H1 (cell line): ENCODE measurements at regions not wholly inside any gene's neighbourhood (a gene's known extent, or its start where the extent isn't known, plus 50 kb on each side); places are given as distances from the start of the nearest gene placed in this dataset.

Experiments
- CTCF ChIA-PET: fragments of 300-600 bp; sonication (Branson Sonifier 250); formaldehyde crosslinking; loops from one replicate; lab custom pipeline; 2021; ENCODE audit not compliant: partially characterized antibody; lab: Charles Lee
- POLR2A ChIA-PET: fragments of 300-600 bp; sonication (Branson Sonifier 250); formaldehyde crosslinking; loops from one replicate; lab custom pipeline; 2021; ENCODE audit warnings: inconsistent platforms; ENCODE audit not compliant: partially characterized antibody; lab: Charles Lee
- DNase-seq, 2 experiments: peaks; one replicate each; pipeline versions ENCODE4 v3.0.0 to v3.0.0-alpha.2; 2010 to 2022; ENCODE audit warnings: low spot score in 2 of 2, low read depth in 1 of 2, mixed read lengths in 1 of 2
- FAIRE-seq: peaks from 2 replicates; lab custom pipeline; 2011; peaks lifted over from hg19 to GRCh38; lab: Jason Lieb, UNC
- H2AFZ ChIP-seq: 2 replicates; pipeline ENCODE4 v1.8.1; 2012; ENCODE audit warnings: low read length, inconsistent platforms
- H2AK5ac ChIP-seq: 2 replicates; pipeline ENCODE4 v1.6.1; 2013; ENCODE audit warnings: low read depth, low read length
- H2BK120ac ChIP-seq: replicated peaks from 2 replicates; pipeline ENCODE3; 2013; ENCODE audit warnings: low read depth, low read length, inconsistent platforms
- H2BK12ac ChIP-seq: 2 replicates; pipeline ENCODE4 v1.6.1; 2013; ENCODE audit warnings: low read depth, low read length
- H2BK15ac ChIP-seq: 2 replicates; pipeline ENCODE4 v1.6.1; 2013; ENCODE audit warnings: low read length
- H2BK20ac ChIP-seq: 2 replicates; pipeline ENCODE4 v1.6.1; 2013; ENCODE audit warnings: low read length
- H2BK5ac ChIP-seq: 2 replicates; pipeline ENCODE4 v1.6.1; 2013; ENCODE audit warnings: low read depth, low read length
- H3K14ac ChIP-seq: 2 replicates; pipeline ENCODE4 v1.6.1; 2013; ENCODE audit warnings: inconsistent platforms; ENCODE audit not compliant: insufficient read length
- H3K18ac ChIP-seq: 2 replicates; pipeline ENCODE4 v1.6.1; 2013; ENCODE audit warnings: low read length; ENCODE audit errors: extremely low read depth
- H3K23ac ChIP-seq: 2 replicates; pipeline ENCODE4 v1.6.1; 2013; ENCODE audit warnings: inconsistent platforms; ENCODE audit not compliant: insufficient read length
- H3K23me2 ChIP-seq: 2 replicates; pipeline ENCODE4 v1.6.1; 2013; ENCODE audit warnings: low read depth, low read length
- H3K27ac ChIP-seq: 2 replicates; pipeline ENCODE4 v1.6.1; 2011; ENCODE audit warnings: low read depth, low read length, inconsistent platforms
- H3K27me3 ChIP-seq, 4 experiments: replicated peaks in 1 of 4; 1 replicate in 1 of 4; 2 replicates in 3 of 4; pipeline versions ENCODE4 v1.6.1 to v1.8.1; 2011 to 2013; ENCODE audit warnings: low read length in 3 of 4, mild to moderate bottlenecking in 3 of 4, inconsistent platforms in 2 of 4, mixed read lengths in 2 of 4, moderate library complexity in 1 of 4; ENCODE audit not compliant: control insufficient read depth in 3 of 4, insufficient read depth in 3 of 4; ENCODE audit errors: extremely low read depth in 1 of 4
- H3K36me3 ChIP-seq, 4 experiments: 2 replicates each; pipeline versions ENCODE4 v1.6.1 to v1.8.1; 2011 to 2013; ENCODE audit warnings: mild to moderate bottlenecking in 4 of 4, low read length in 3 of 4, moderate library complexity in 2 of 4, control low read depth in 1 of 4, inconsistent platforms in 1 of 4; ENCODE audit not compliant: insufficient read depth in 4 of 4, control insufficient read depth in 2 of 4
- H3K4ac ChIP-seq: replicated peaks from 2 replicates; pipeline ENCODE3; 2013; ENCODE audit warnings: low read length, low read depth, mixed read lengths, inconsistent platforms; ENCODE audit not compliant: insufficient read length
- H3K4me1 ChIP-seq, 4 experiments: replicated peaks in 1 of 4; 1 replicate in 1 of 4; 2 replicates in 3 of 4; pipeline versions ENCODE4 v1.6.1 to v1.8.1; 2011 to 2013; ENCODE audit warnings: low read length in 3 of 4, inconsistent platforms in 2 of 4, mixed read lengths in 1 of 4; ENCODE audit not compliant: insufficient read depth in 4 of 4, control insufficient read depth in 3 of 4
- H3K4me2 ChIP-seq, 2 experiments: 2 replicates each; pipeline versions ENCODE4 v1.6.1 to v1.8.1; 2011 to 2013; ENCODE audit warnings: low read depth in 2 of 2, low read length in 2 of 2, control low read depth in 1 of 2, inconsistent platforms in 1 of 2, mild to moderate bottlenecking in 1 of 2; ENCODE audit not compliant: insufficient read depth in 1 of 2
- H3K4me3 ChIP-seq, 4 experiments: fragments of 200-600, 300-600 bp in 1 of 4; sonication (generic), shearing (Covaris generic), sonication (Bioruptor Twin) in 1 of 4; 2 replicates each; pipeline versions ENCODE4 v1.5.1 to v1.8.1; 2011 to 2016; ENCODE audit warnings: low read length in 4 of 4, low read depth in 3 of 4, control low read depth in 2 of 4, inconsistent platforms in 2 of 4, mild to moderate bottlenecking in 2 of 4, mixed read lengths in 1 of 4, moderate library complexity in 1 of 4; ENCODE audit not compliant: insufficient read depth in 2 of 4; ENCODE audit errors: extremely low read depth in 1 of 4
- H3K56ac ChIP-seq: replicated peaks from 2 replicates; pipeline ENCODE3; 2013; ENCODE audit warnings: low read depth, mild to moderate bottlenecking, mixed read lengths, low read length, inconsistent platforms; ENCODE audit not compliant: insufficient read length
- H3K79me1 ChIP-seq: 2 replicates; pipeline ENCODE4 v1.6.1; 2013; ENCODE audit warnings: low read depth, low read length, control low read depth
- H3K79me2 ChIP-seq, 2 experiments: 2 replicates each; pipeline versions ENCODE4 v1.6.1 to v1.8.1; 2012 to 2013; ENCODE audit warnings: low read length in 2 of 2, mild to moderate bottlenecking in 2 of 2, inconsistent platforms in 1 of 2; ENCODE audit not compliant: insufficient read depth in 2 of 2, control insufficient read depth in 1 of 2
- H3K9ac ChIP-seq, 4 experiments: replicated peaks in 1 of 4; 1 replicate in 1 of 4; 2 replicates in 3 of 4; pipeline versions ENCODE4 v1.6.1 to v1.8.1; 2011 to 2013; ENCODE audit warnings: low read depth in 3 of 4, low read length in 3 of 4, control low read depth in 2 of 4, mild to moderate bottlenecking in 2 of 4, moderate library complexity in 2 of 4, inconsistent platforms in 1 of 4; ENCODE audit errors: extremely low read depth in 1 of 4
- H3K9me3 ChIP-seq, 2 experiments: 2 replicates each; pipeline versions ENCODE4 v1.6.1 to v1.8.1; 2012 to 2013; ENCODE audit warnings: mild to moderate bottlenecking in 2 of 2, moderate library complexity in 2 of 2, control low read depth in 1 of 2, inconsistent platforms in 1 of 2, low read depth in 1 of 2, low read length in 1 of 2, mixed read lengths in 1 of 2; ENCODE audit not compliant: insufficient read depth in 2 of 2
- H4K20me1 ChIP-seq, 2 experiments: replicated peaks in 1 of 2; 2 replicates each; pipeline versions ENCODE3 to v1.8.1; 2011 to 2013; ENCODE audit warnings: inconsistent platforms in 2 of 2, low read length in 2 of 2, mild to moderate bottlenecking in 1 of 2; ENCODE audit not compliant: insufficient read depth in 2 of 2, control insufficient read depth in 1 of 2
- H4K5ac ChIP-seq: 2 replicates; pipeline ENCODE4 v1.6.1; 2013; ENCODE audit warnings: low read length, low read depth, mixed read lengths, inconsistent platforms; ENCODE audit not compliant: insufficient read length
- H4K8ac ChIP-seq: 2 replicates; pipeline ENCODE4 v1.8.0; 2013; ENCODE audit warnings: mild to moderate bottlenecking, moderate library complexity, low read length, inconsistent platforms; ENCODE audit not compliant: insufficient read depth; ENCODE audit errors: extremely low read depth
- H4K91ac ChIP-seq: replicated peaks from 2 replicates; pipeline ENCODE3; 2013; ENCODE audit warnings: low read length, mixed read lengths, inconsistent platforms; ENCODE audit not compliant: insufficient read length
- EGR1 ChIP-seq: IDR thresholded peaks from 2 replicates; pipeline ENCODE4 v1.6.1; 2011; ENCODE audit warnings: low read depth, low read length, borderline replicate concordance
- EP300 ChIP-seq, 2 experiments: IDR thresholded peaks; 1 replicate in 1 of 2; 2 replicates in 1 of 2; pipeline ENCODE4 v1.6.1; 2011 to 2012; ENCODE audit warnings: low read depth in 2 of 2, low read length in 2 of 2, mild to moderate bottlenecking in 2 of 2, borderline replicate concordance in 1 of 2, inconsistent platforms in 1 of 2, moderate library complexity in 1 of 2
- KDM1A ChIP-seq: fragments of 200-600, 300-600 bp; sonication (generic); IDR thresholded peaks from 2 replicates; pipeline ENCODE4 v1.7.1; 2016; ENCODE audit warnings: mild to moderate bottlenecking, low read length, borderline replicate concordance
- KDM4A ChIP-seq: IDR thresholded peaks from one replicate; pipeline ENCODE4 v1.7.1; 2012; ENCODE audit warnings: low read depth, mild to moderate bottlenecking, moderate library complexity, low read length, inconsistent platforms; ENCODE audit not compliant: severe bottlenecking
- SAP30 ChIP-seq: fragments of 300-600 bp; sonication (generic); IDR thresholded peaks from 2 replicates; pipeline ENCODE4 v1.7.1; 2012; ENCODE audit warnings: low read length, moderate library complexity, mild to moderate bottlenecking, inconsistent platforms; ENCODE audit not compliant: insufficient read depth, insufficient replicate concordance
- SP2 ChIP-seq: IDR thresholded peaks from 2 replicates; pipeline ENCODE4 v1.6.1; 2012; ENCODE audit warnings: mild to moderate bottlenecking, low read length, inconsistent platforms
- SP4 ChIP-seq: IDR thresholded peaks from 2 replicates; pipeline ENCODE4 v1.6.1; 2012; ENCODE audit warnings: low read length, inconsistent platforms
- SUZ12 ChIP-seq: fragments of 200-600 bp; sonication (generic); IDR thresholded peaks from 2 replicates; pipeline ENCODE4 v1.6.1; 2012; ENCODE audit warnings: mild to moderate bottlenecking, inconsistent platforms, low read length, moderate library complexity, mixed read lengths
- TBP ChIP-seq: IDR thresholded peaks from 2 replicates; pipeline ENCODE4 v1.6.1; 2011; ENCODE audit warnings: low read depth, low read length, improper control_type of control experiment
- YY1 ChIP-seq: IDR thresholded peaks from 2 replicates; pipeline ENCODE4 v1.6.1; 2011; ENCODE audit warnings: low read depth, mild to moderate bottlenecking, low read length
- ZNF274 ChIP-seq: IDR thresholded peaks from 2 replicates; pipeline ENCODE4 v1.7.0; 2012; ENCODE audit warnings: low read length, borderline replicate concordance; ENCODE audit errors: extremely low read depth

- Histone ChIP-seq H3K23ac (no peak overlapping the region), H3K79me2 (no peaks in the 10 kb centered on the region), H3K14ac (no peak overlapping the region), H3K27me3 (no peaks in the 10 kb centered on the region; a peak in 1 of 7 replicates), H3K36me3 (no peaks in the 10 kb centered on the region), H2AFZ (no peak overlapping the region), H3K4me2 (no peak overlapping the region), H2BK120ac (no peak overlapping the region), H4K5ac (no peak overlapping the region), H4K20me1 (no peaks in the 10 kb centered on the region), H2AK5ac (no peak overlapping the region), H4K91ac (no peak overlapping the region), H3K27ac (no peak overlapping the region), H2BK12ac (no peak overlapping the region), H2BK15ac (no peak overlapping the region), H3K18ac (no peak overlapping the region), H3K9ac (no peak overlapping the region), H3K4ac (no peak overlapping the region), H3K4me3 (no peak overlapping the region), H4K8ac (no peak overlapping the region), H3K9me3 (peaks cover 0 to 4% of the 10 kb centered on the region in 2 experiments; a peak in 1 of 4 replicates), H2BK5ac (no peak overlapping the region), H3K23me2 (no peaks in the 10 kb centered on the region), H2BK20ac (no peak overlapping the region), H3K56ac (no peak overlapping the region), H3K79me1 (no peaks in the 10 kb centered on the region), H3K4me1 (no peaks in the 10 kb centered on the region)
- FAIRE-seq = no peak
- no peak for TF ChIP-seq YY1
- TF ChIP-seq SP4 = no peak
- TF ChIP-seq EGR1 = no peak
- no peak for TF ChIP-seq EP300 (IDR thresholded peaks at IDR 0.05; ENCODE audit: borderline replicate concordance in 1 of 2, low read depth in 2 of 2, low read length in 2 of 2)
- no peak for TF ChIP-seq TBP
- no peak for TF ChIP-seq SP2
- no peak for TF ChIP-seq KDM1A
- no peak for TF ChIP-seq KDM4A
- TF ChIP-seq SUZ12 = no peak
- no peak for TF ChIP-seq ZNF274
- no peak for TF ChIP-seq SAP30
- CTCF ChIA-PET = interaction anchor here (1.1 to 1.8 kb wide), 3 partner anchors 9 to 379 kb away, joined by 3 to 5 read pairs (median 4); no protein-coding TSS in a partner anchor
- peak in 1 of 2 experiments; percentile 32 for DNase-seq
- POLR2A ChIA-PET = no interaction called here
Observed at GRCh38 chr1:34363447-34363846, 186.7 kb downstream of the C1orf94 start.
